GM19463 (cell line): ENCODE measurements at regions not wholly inside any gene's neighbourhood (a gene's known extent, or its start where the extent isn't known, plus 50 kb on each side); places are given as distances from the start of the nearest gene placed in this dataset.
A peak's percentile ranks its signal among the peaks of the same experiment; 100 is the strongest.

ENCODE experiments used
- ATAC-seq: cut with Tn5 transposase; IDR thresholded peaks from one replicate; pipeline ENCODE4 v1.9.1; 2021; ENCODE audit warnings: mild to moderate bottlenecking, moderate library complexity; ENCODE audit not compliant: unreplicated experiment

DNA sequence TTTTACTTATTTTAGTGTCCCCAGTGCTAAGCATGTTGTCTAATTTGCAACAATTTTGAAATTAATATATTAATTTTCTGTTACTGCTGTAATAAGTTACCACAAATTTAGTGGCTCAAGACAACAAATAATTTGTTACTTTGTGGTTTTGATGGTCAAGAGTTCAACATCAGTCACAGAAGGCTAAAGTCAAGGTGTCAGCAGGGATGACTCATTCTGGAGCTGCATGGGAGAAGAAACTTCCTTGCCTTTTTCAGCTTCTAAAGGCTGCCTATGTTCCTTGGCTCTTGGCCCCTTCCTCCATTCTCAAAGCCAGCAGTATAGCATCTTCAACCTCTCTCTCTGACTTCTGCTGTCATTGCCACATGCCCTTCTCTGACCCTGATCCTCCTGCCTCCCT lies 271.8 kb downstream of the HLX start:
- ATAC-seq = no peak

- no peak for ATAC-seq
Observed at GRCh38 chr1:221154932-221155331, 275.7 kb downstream of the HLX start.

GRCh38 chr1:221157026-221157761 lies 278.0 kb downstream of the HLX start:
- peak; percentile 90 for ATAC-seq

DNA sequence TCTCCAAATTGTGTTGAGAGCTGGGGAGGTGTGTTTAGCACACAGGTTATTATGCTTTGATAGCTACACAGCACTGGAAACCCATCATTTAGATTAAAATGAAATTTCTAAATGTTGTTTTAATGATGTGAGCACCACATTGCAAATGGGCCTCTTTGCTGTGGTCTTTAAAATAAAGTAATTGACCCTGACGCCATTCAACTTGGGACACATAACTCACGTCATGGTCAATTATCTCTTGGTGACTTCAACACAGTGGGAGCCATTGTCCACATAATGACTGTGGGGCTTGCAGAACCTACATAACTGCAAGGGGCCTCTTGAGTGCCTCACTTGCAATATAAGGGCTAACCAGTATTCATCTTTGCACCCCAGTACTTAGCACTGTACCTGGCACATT lies 280.4 kb downstream of the HLX start:
- ATAC-seq = no peak

DNA sequence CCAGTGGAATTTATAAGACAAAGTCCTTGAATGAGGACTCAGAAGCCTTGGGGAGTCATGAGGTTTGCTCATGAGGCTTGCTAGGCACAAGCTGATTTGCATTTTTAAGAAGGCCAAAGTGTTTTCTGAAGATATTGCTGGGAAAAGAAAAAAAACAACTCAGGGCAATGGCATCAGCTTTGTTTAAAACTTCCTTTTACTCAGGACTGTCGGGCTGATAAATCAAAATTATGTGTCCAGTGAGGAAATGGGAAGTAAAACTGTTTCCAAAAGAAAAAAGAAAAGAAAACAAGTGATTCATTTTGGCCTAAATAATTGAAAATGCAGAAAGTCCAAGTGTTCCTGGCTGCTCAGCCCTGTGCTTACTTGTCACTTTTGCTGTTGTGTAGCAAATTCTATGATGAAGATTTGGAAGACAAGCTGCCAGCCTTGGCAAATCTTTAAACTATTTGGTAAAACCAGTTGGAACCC lies 282.4 kb downstream of the HLX start:
- no peak for ATAC-seq

- ATAC-seq = no peak
Observed at GRCh38 chr1:221162352-221162751, 283.1 kb downstream of the HLX start.

- ATAC-seq = no peak
Observed at GRCh38 chr1:221162939-221163338, 283.7 kb downstream of the HLX start.

DNA sequence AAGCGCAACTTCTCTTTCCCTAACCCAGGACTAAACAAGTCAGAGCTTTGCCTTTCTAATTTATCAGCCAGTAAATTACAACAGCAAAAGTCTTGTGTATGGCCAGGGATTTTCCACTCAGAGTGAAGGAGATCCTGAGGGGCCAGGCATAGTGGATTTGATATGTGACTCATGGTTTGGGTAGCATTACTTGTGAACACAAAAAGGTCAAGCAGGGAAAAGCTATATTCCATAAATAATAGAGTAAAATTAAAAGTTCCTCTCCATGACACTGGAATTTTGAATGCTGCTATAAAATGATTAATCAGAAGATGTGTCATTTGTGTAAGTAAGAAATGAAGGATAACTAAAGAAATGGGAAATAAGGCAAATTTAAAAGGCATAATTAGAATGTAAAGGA lies 284.8 kb downstream of the HLX start:
- no peak for ATAC-seq

- ATAC-seq = no peak
Observed at GRCh38 chr1:221164951-221165838, 286.0 kb downstream of the HLX start.

DNA sequence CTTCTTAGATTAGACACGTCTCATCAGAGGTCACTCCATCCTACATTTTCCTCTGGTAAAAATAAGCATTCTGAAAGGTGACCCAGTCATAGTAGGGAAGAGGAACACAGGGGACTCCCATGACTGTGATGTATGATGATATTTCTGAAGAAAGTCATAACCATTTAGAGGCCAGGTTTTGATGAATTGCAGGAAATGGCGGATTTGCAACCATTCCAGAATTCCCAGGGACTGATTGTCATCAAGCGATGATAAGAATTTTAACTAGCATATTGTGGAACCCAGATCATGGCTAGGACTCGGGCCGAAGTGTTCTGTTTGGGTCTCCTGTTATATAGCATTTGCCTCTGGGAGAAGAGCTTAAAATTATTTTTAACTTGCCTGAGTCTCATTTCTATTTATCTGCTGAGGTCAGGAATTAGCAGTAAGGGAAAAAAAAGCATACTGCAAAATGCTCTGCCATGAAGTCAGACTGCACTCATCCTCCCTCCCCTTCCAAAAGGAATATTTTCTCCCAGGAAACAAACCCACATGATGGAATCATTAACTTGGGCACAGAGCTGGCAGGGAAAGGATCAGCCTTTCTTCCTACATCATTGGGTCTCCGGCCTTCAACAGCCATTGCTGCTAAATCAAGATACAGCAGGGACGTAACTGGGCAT lies 286.7 kb downstream of the HLX start:
- ATAC-seq = no peak

GRCh38 chr1:221166559-221167318 lies 287.5 kb downstream of the HLX start:
- no peak for ATAC-seq

GRCh38 chr1:221169447-221169889 lies 290.2 kb downstream of the HLX start:
- no peak for ATAC-seq

- ATAC-seq = no peak
Observed at GRCh38 chr1:221170171-221170570, 290.9 kb downstream of the HLX start.

GRCh38 chr1:221171768-221172167 lies 292.5 kb downstream of the HLX start:
- ATAC-seq = no peak

DNA sequence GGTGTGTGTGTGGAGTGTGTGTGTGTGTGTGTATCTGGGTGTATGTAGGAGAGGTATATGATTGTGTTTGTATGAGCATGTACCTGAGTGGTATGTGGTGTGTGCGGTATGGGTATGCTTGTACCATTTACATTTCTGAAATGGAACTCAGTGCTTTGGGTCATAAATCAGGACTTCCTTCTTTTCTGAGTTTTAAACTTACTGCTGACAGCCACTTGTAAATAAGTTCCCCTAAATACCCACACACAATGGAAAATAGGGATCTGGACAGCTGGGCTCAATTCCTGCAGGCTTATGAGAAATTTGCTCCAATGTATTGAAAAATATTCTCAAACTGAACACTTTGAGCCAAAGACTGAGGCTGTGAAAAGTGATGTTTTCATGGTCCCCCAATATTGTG lies 293.6 kb downstream of the HLX start:
- ATAC-seq = no peak

GRCh38 chr1:221174330-221174993 lies 295.2 kb downstream of the HLX start:
- no peak for ATAC-seq

GRCh38 chr1:221175249-221175648 lies 296.0 kb downstream of the HLX start:
- ATAC-seq = no peak

GRCh38 chr1:221180704-221181368 lies 301.6 kb downstream of the HLX start:
- ATAC-seq = no peak

DNA sequence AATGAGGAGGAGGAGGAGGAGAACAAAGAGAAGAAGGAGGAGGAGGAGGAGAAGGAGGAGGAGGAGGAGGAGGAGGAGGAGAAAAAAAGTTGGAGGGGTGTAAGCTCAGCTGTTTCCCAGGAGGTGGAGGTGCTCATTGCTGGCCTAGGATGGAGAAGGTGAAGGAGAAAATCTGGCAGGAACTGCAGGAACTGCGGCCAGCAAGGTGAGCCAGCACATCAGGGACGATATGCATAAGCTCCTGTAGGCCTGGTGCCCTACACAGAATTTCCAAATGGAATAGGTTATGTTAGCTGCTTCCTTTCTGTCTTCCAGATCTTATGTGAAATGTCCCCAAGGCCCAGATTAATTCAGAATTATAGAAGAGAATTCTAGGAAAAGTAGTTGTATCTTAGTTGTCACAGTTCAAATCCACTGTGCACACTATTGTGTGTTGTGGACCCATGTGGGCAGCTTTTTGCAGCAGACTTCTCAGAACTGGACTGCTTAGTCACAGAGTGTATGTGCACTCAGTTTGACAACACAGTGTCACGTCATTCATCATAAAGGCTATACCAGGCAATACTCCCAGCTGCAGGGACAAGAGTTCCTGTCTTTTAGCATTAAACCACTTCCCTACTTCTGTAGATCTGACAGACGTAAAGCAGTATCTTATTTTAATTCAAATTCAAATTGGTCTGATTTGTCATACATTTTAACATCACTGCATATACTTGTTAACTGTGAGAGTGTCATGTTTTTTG lies 303.7 kb downstream of the HLX start:
- no peak for ATAC-seq
